ENCODE measurements at regions not wholly inside any gene's neighbourhood (a gene's known extent, or its start where the extent isn't known, plus 50 kb on each side); places are given as distances from the start of the nearest gene placed in this dataset.
"Not testable (repeated sequence)": the region's sequence is repeated elsewhere in the genome, so short reads cannot be mapped to it uniquely, and the experiment has no call there.

DNA sequence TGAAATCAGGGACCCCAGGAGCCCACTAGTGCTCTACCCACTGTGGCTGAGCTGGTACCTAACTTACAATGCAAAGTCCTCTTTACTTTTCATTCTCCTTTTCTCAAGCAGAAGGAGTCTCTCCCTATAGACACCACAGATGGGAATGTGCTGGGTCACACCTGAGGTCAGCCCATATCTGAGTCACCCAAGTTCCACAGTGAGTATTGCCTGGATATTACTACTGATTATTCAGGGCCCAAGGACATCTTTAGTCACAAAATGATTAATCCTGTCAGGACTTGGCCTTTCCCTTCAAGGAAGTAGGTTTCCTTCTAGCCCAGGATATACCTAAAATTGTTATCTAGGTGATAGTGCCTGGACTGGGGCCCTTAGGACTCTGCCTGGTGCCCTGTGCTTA is 1305.2 kb downstream of the SI start:
- DNase-seq = no peak

DNA sequence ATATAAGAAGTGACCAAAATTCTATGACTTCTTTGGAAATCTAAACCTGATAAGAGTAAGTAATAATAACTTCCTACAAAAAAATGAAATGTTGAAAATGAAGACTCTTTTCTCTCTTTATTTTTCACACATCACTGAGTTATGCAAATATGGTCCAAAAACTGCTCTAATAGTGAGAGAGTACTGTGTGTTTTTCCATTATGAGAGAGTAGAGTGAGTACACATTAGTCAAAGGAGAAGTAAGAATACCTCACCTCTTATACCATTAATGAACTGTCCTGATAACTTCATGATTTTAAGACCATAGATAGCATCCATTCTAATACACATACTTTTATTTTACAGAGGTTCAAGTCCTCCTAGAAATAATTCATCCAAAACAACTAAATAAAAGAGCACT is 1310.2 kb downstream of the SI start:
- no peak for DNase-seq

DNA sequence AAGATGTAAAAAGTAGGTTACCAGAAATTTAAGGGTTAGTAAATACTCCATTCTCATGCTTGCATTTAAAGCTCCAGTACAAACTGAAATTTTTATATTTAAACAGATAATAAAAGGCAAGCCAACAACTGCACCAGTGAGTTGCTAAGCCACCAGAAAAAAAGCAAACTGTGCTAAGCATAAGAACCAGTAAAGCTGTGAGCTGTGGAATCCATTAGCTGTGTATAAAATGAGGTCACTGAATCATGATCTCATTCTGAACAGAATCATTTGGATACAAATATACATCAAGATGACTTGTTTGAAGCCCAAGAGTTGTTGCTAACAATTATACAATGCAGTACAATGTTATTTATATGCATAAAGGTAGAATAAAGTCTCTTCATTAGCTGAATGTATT is 1312.2 kb downstream of the SI start:
- no peak for DNase-seq

DNA sequence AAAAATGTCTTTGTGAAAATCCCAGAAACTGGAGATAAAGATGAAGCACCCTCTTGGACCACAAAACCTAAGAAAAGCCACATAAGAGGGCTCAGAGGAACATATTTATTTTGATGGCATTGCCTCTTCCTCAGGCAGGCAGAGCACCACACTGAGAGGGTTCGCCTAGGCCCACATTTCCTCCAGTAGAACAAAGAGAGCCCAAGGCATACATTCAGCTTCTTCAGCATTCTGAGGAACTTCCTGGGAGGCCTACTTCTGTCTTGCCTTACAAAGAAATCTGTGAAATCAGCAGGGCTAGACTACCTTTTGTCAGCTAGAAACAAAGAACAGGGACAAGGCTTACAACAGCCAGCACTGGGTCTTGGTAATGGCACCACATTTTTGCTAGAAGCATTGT is 1325.3 kb downstream of the SI start:
- no peak for DNase-seq

DNA sequence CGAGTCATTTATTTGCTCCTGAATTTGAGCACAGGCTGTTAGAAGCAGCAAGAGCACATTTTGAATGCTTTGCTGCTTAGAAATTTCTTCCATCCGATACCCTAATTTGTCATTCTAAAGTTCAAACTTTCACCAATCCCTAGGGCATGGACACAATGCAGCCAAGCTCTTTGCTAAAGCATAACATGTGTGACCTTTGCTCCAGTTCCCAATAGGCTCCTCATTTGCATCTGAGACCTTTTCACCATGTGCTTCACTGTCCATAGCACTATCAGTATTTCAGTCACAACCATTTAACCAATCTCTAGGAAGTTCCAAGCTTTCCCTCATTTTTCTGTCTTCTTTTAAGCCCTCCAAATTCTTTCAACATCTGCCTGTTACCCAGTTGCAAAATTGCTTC is 1333.1 kb downstream of the SI start:
- no peak for DNase-seq

DNA sequence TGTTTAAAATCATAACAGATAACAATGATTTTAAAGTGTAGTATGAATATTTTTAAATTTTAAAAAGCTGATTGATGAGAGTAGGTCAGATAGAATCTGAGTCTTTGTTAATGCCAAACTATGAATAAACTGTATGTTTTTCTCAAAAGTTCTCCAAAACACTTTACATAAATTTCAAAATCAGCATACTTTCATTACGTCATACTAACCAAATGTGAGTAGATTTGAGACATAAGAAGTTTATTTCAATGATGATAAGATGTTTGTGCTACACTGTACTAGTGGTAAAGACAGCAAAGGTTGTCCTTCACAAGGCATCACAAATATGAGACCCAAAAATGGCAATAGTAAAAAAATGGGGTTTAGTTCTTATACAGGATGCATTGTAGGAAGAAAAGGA is 1342.9 kb downstream of the SI start:
- DNase-seq = no peak

DNA sequence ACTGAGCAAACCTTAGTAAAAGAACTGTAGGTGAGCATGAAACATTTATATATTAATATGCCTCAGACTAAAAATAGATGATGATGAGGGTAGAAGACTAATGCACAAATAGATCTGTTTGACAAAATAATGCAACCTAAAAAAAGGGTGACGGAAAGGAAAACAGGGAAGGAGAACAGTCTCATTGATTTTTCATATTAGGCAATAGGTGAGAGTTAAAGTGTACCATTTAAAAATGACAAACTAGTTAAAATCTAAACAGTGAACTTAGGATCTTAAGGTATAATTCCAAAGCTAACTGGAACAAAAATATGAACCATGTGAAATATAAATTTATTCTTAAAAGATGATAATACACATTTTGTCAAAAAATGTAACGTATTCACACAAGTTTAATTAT is 1347.6 kb downstream of the SI start:
- DNase-seq = no peak

DNA sequence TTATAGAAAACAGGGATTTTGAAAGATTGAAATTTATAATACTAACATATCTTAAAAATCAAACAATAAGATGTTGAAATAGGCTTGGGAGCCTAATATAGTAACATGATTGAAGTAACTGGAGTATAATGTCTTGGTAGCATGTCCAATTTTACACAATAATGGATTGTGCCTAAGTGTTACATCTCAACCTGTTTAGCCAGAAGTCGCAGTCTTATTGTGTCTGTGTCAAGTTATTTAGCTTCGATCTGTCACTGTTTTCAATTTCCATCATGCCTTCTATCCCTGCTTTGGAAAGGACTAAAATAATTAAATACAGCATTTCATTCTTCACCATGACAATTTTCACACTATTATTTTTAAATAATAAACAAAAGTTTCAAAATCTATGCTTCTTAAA is 1352.2 kb downstream of the SI start:
- no peak for DNase-seq

DNA sequence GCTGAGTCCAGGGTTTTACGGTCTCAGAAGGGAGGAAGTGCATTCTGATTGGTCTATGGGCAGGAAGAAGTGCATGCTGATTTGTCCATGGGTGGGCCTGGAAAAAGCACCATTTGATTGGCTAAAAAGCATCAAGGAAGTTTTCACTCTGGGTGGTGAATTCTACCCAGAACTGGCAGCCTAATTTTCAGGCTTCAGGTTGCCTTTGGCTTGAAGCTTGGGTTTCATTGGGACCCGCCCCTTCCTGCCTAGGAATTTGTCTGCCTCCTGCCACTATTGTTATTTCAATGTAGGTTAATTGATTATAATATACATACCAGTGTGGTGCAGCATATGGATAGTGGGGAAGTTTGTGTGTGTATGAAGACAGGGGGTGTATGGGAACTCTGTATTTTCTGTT is 1355.9 kb downstream of the SI start:
- no peak for DNase-seq

DNA sequence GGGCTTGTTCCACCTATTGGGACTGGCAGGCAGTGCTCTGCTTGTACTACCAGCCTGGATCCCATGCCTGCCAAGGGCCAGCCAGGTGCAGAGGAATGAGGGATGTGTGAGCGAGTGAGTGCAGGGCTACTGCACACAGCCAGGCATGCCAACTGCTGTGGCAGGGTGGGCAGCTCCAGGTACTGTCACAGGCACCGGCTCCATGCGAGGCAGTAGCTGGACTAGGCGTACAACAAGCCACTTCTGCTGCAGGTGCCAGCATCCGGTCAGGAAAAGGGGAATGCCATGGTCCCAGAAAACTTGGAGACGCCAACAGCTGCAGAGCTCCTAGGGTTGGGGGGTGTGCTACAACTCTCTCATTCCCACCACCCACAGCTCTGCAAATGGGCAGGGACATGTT is 1356.7 kb downstream of the SI start:
- no peak for DNase-seq

DNA sequence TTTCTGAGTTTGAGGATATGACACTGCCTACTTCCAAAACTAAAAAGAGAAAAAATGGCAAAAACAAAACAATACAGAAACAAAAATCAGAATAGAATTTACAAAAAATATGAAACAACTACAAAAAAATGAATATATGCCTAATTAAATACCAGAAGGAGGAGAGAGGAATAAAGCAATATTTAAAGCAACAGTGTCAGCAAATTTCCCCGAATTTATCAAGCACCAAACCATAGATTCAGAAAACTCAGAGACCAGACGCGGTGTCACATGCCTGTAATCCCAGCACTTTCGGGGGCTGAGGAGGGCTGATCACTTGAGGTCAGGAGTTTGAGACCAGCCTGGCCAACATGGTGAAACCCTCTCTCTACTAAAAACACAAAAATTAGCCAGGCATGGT is 1360.9 kb downstream of the SI start:
- no peak for DNase-seq

DNA sequence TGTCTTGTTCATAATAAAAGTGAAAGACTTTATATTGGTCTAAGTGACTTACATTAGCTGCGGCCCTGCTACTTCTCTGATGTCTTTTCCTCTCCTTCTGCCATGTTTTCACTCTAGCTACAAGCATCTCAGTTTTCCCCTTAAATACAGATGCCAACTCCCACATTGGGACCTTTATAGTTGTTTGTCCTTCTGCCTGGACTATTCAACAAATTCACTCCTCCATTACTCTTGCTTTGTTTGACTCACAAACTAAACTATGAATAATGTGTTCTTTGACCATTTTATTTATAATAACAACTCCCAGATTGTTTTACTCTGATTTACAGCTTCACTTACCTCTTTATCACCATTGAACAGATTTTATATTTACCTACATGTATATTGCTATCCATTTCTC is 1369.9 kb downstream of the SI start:
- no peak for DNase-seq

DNA sequence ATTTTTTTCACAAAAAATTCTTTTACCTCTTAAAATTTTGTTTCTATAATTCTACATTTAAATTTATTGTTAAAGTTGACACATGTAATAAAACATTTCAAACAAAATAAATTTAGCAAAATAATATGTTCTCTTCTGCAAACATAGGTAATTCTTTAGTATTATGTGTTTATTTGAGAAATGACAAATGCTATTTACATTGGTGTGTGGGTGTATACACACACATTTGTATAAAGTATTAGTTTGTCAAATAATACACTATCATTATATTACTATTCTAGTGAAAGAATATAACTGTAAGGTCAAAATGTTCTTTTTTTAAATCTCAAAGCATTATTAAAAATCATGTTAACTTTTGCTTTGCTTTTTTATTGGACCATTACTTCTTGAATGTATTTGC is 1370.6 kb downstream of the SI start:
- DNase-seq = no peak

DNA sequence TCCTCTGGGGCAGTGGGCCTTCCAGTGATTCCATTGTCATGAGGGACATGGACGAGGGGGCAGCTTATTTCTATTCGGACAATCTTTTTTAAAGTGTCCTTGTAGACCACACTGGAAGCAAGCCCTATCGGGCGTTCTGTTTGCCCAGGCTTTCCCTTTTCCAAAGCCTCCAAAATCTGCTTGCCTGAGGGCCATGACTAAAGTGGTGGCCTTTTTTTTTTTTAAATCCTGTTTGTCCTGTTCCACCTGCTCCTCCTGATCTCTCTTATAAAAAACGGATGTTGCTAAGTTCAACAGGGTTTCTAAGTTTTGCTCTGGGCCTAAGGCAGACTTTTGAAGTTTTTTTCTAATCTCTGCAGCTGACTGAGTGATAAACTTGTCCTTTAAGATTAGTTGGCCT is 1380.1 kb downstream of the SI start:
- DNase-seq = not testable (repeated sequence)

DNA sequence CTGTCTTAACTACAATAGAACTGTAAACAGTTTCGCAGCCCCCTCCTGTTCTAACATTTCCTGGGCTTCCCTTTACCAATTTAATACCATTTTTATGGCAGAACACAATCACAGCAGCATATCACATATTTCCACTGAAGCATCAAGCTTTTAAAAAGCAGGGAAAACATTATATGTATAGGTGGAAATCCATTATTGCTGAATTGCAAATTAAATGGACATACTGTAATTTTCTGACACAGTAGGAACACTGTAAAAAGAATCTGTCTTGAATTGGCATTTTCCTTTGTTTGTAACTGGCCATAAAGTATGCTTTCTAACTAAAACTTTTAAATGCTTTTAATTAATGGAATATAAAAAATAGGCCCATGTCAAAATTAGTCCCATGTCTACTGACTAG is 1385.8 kb downstream of the SI start:
- no peak for DNase-seq

DNA sequence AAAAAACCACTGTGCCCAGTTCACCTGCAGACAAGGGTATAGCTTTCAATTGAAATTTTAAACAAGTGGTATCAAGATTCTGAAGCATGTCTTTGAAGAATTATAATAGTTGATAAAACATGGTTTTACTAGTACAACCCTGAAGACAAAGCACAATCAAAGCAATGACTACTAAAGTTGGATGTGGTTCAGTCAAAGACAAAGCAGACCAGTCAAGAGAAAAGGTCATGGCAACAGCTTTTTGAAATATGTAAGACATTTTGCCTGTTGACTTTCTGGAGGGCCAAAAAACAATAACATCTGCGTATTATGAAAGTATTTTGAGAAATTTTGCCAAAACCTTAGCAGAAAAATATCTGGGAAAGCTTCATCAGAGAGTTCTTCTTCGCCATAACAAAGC is 1393.6 kb downstream of the SI start:
- no peak for DNase-seq

DNA sequence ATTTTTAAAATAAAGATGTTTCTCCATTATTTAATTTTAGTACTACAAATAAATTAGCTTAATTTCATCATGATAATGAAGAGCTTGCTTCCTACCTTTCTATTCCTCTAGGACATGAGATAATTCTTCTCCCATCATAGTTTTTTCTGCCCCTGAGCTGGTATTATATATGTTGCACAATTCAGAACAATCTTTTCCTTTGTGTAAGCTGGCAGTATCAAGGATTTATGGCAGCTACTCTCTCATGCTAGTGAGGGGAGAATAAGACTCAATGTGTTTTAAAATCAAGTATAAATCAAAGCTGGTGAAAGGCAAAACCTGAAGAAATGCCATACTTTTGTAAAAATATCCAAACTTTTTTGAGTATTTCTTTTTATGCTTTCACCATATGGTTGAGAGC is 1405.3 kb downstream of the SI start:
- no peak for DNase-seq

DNA sequence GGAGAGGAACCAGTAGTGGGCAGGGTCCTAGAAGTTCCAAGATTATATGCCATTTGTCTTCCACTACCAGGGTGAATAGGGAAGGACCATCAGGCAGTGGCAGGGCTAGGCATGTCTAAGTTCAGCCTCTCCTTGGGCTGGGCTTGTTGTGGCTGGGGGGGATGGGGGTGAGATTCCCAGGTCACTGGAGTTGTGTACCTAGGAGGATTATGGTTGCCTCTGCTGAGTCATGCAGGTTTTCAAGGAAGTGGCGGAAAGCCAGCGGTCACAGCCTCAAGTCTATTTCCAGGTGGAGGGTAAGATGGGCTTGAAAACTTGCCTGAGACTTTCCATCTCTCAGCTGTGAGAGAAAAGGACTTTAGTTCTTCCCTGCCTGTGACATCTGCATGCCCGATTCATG is 1407.1 kb downstream of the SI start:
- DNase-seq = no peak

DNA sequence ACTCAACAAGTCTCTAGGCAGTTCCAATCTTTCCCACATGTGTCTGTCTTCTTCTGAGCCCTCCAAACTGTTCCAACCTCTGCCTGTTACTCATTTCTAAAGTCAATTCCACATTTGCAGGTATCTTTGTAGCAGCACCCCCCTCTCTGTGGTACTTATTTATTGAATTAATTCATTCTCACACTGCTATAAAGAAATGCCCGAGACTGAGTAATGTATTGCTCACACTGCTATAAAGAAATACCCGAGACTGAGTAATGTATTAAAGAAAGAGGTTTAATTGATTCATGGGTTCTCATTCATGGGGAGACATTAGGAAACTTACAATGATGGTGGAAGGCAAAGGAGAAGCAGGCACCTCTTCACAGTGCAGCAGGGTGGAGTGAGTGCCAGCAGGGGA is 1413.8 kb downstream of the SI start:
- DNase-seq = no peak

DNA sequence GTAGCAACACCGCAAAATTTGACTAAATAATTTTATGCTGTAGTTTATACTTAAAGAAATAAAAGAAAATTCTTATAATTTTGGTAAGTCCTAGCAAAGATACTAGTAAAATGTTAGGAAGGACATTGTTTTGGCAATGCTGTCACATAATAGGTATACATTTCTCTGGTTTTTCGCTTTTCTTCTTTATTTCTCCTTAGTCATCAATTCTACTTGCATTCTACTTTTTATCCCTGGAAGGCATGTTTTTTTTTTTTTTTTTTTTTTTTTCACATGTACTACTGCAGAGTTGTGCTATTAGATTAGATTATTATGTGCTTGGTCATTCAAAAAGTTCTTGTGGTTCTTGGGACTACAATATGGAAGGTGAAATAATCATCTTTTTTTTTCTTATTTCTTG is 1421.2 kb downstream of the SI start:
- no peak for DNase-seq

DNA sequence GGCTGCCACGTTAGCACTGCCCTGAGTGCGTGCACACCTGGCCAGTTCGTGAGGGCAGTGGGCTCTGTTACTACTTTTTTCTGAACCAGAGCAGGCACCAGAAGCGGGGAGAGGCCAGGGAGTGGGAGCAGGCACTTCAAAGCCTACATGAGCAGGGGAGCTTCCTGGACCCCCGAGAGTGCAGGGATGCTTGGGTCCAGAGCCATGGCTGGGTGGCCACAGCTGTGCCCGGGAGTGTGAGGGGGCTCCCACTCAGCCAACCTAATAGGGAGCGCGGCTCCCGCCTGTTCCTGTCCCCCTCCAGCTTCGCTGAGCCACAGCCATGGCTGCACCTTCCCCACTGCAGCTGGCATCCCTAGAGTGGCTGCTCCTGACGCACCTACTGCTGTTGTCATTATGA is 1423.3 kb downstream of the SI start:
- DNase-seq = no peak

DNA sequence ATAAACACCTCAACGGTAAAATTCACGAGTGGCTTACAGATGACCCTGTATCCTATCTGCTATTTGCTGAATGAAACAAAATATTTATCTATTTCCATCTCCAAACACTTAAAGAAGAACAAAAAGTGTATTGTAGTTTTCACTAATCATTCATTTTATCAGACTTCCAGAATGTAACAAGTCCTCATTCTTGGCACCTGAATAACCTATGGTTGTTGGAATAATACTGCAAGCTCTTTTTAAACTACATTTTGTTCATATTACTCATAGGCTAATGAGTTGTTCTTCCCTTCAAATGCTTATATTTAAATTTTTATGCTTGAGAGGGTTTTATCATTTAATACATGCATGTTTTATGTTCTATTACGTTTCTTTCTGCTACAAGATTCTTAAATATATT is 1434.1 kb downstream of the SI start:
- DNase-seq = no peak

DNA sequence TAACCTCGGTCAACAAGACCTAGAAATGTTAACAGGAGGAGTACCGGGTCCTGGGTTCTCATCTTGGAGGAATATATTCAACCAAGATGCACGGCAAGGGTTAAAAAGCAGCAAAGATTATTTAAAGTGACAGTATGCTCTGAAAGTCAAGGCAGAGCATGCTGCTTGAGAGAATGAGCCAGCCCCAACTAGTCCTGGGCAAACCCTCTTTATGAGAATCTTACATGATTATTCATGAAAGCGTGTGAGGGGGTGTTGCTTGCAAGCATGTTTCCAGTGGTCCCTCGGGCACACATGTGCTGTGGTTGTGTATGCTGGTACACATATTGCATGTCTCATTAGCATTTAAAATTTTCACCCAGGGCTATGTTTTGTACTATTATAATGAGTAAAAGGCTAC is 1445.6 kb downstream of the SI start:
- no peak for DNase-seq

DNA sequence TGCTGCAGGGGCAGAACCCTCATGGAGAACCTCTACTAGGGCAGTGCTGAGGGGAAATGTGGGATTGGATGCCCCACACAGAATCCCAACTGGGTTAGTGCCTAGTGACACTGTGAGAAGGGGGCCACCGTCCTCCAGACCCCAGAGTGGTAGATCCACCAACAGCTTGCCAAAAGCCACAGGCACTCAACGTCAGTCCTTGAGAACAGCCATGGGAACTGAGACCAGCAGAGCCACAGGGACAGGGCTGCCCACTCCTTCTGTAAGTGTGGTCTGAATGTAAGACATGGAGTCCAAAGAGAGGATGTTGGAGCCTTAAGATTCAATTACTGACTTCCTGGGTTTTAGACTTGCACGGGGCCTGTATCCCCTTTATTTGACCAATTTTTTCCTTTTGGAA is 1451.5 kb downstream of the SI start:
- DNase-seq = no peak

DNA sequence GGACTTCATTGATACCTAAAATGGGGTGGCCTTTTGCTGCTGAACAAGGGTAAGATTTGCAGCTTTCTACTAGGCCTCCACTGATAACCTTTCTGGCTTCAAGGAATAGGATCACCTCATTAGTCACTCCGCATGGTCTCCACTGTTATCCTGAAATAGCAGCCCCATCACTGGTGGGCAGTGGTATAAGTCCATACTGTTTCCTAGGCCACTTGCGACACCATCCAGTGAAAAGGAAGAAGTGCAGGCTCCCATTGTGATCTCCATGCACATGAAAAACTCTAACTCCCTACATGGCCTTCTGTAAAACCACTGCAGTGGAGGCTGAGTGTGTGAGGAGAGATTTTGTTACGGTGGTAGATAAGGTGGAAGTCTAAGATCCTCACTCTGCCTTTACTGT is 1455.9 kb downstream of the SI start:
- DNase-seq = no peak

DNA sequence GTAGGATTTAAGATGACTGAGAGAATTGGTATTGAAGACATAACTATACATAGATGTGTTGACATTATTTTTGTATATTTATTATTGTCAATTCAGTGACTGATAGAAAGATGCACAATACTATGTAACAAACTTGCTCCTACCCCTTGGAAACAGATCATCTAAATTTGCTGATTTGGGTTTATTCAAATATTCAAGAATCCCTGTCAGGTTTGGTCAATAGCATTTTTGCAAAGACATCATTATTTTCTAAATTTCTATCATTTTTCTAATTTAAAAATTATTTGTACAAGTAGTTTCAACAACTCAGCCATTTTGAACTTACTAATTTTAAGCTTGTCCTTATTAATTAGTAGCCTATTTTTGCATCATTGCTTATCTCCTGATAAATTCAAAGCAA is 1463.4 kb downstream of the SI start:
- DNase-seq = no peak

DNA sequence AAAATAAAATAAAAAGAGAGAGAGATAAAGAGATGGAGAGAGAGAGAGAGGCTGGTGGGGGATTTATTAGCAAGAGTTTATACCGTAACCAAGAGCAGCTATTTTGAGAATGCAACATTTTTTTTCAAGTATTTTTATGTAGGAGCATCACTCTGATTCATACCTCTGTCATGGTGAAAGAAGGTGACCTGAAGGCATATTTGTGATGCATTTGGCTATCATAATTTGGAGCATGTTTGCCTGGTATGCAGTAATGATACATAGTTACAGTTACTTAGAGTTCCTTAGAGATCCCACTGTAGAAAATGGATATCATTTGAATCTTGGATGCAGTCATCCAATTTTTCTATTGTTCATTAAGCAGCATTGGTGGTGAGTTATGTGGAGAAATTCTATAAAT is 1472.4 kb downstream of the SI start:
- DNase-seq = no peak

Measured in NCI-H187 treated with DMSO at 0.1 percent for 48 hours (cell line).